ENCODE measurements at regions not wholly inside any gene's neighbourhood (a gene's known extent, or its start where the extent isn't known, plus 50 kb on each side); places are given as distances from the start of the nearest gene placed in this dataset.

GRCh38 chr10:128187788-128188185 lies 61.6 kb upstream of the MKI67 start:
- no peak overlapping the region for H2AFZ ChIP-seq (ENCODE audit: low read depth, low read length)
- intact Hi-C loops (cut with micrococcal nuclease) = no loop called here

More at GRCh38 chr10:128187788-128188185, 61.6 kb upstream of the MKI67 start:
- no peaks in the 10 kb centered on the region for H3K9me3 ChIP-seq (replicated peaks; ENCODE audit: control insufficient read depth, insufficient read depth, low read length)
- H3K27ac ChIP-seq (ENCODE audit: insufficient read depth, low read depth, low read length) = no peak overlapping the region
- no peak overlapping the region for H3K4me3 ChIP-seq (replicated peaks in 1 of 3; ENCODE audit: insufficient read depth in 1 of 3, low read depth in 1 of 3, low read length in 3 of 3)
- no peak overlapping the region for H3K4me2 ChIP-seq (ENCODE audit: insufficient read depth, low read length)
- FAIRE-seq (no peak), DNase-seq (ENCODE audit: low read depth, low spot score) (no peak)
- H3K27me3 ChIP-seq (ENCODE audit: control insufficient read depth in 2 of 2, insufficient read depth in 2 of 2, low read length in 2 of 2) = peaks cover 0 to 6% of the 10 kb centered on the region in 2 experiments
- BruUV-seq (replicated peaks) = no TSS peak
- H3K9me1 ChIP-seq (replicated peaks; ENCODE audit: control insufficient read depth, extremely low read depth, insufficient read depth, low read length) = no peaks in the 10 kb centered on the region
- dilution Hi-C loops (cut with MboI; ENCODE audit: extremely low pct_ligation_motif_present, low sequenced_read_pairs) = no loop called here
- ChIA-PET POLR2A (no interaction called here), CTCF (interaction anchor here (2.4 to 3.5 kb wide), 2 partner anchors 10 to 24 kb away, joined by 10 to 13 read pairs; no protein-coding TSS in a partner anchor)
- no peak overlapping the region for H3K9ac ChIP-seq (replicated peaks; ENCODE audit: extremely low read depth, insufficient read depth, low read length)
- no peaks in the 10 kb centered on the region for H3K4me1 ChIP-seq (ENCODE audit: control insufficient read depth, extremely low read depth, insufficient read depth, low read length)
- no peaks in the 10 kb centered on the region for H4K20me1 ChIP-seq (replicated peaks; ENCODE audit: control insufficient read depth, extremely low read depth, insufficient read depth, low read length)
- TF ChIP-seq MAX (IDR thresholded peaks at IDR 0.05; ENCODE audit: insufficient read depth, insufficient read length) (no peak), CTCF (IDR thresholded peaks at IDR 0.05; ENCODE audit: extremely low read depth in 1 of 2, insufficient read depth in 1 of 2, low read depth in 1 of 2, low read length in 2 of 2) (no peak), MYC (IDR thresholded peaks at IDR 0.05; ENCODE audit: low read depth, low read length) (no peak), JUN (IDR thresholded peaks at IDR 0.05; ENCODE audit: borderline replicate concordance, insufficient read depth, insufficient read length, low read depth) (no peak), POLR2A (IDR thresholded peaks at IDR 0.05; ENCODE audit: low read depth, low read length) (no peak)
- no peaks in the 10 kb centered on the region for H3K36me3 ChIP-seq (ENCODE audit: control insufficient read depth in 2 of 2, extremely low read depth in 1 of 2, insufficient read depth in 2 of 2, low read length in 2 of 2)
- H3K79me2 ChIP-seq (ENCODE audit: control insufficient read depth, insufficient read depth, low read length) = no peaks in the 10 kb centered on the region
